CD4-positive, CD25-positive, alpha-beta regulatory T cell (primary cell): ENCODE measurements at regions not wholly inside any gene's neighbourhood (a gene's known extent, or its start where the extent isn't known, plus 50 kb on each side); places are given as distances from the start of the nearest gene placed in this dataset.
"Not testable (repeated sequence)": the region's sequence is repeated elsewhere in the genome, so short reads cannot be mapped to it uniquely, and the experiment has no call there.

Experiments
- ATAC-seq, 2 donors: fragments of 150-1000 bp; cut with Tn5 transposase; one replicate each; pipeline ENCODE4 v1.10.0; 2021; ENCODE audit warnings: low read depth in 2 of 2, moderate number of reproducible peaks in 2 of 2, moderate library complexity in 1 of 2
- DNase-seq, 3 donors: peaks; one replicate each; pipeline versions ENCODE4 v3.0.0 to v3.0.0-alpha.2; 2012 to 2022; ENCODE audit warnings: mixed read lengths in 1 of 3
- H3K27ac ChIP-seq: one replicate; pipeline ENCODE4 v1.7.0; 2013; ENCODE audit warnings: mild to moderate bottlenecking, low read length; ENCODE audit not compliant: insufficient read depth, poor library complexity, severe bottlenecking
- H3K27me3 ChIP-seq: one replicate; pipeline ENCODE4 v1.7.0; 2013; ENCODE audit warnings: low read length; ENCODE audit not compliant: control insufficient read depth, insufficient read depth
- H3K36me3 ChIP-seq: one replicate; pipeline ENCODE4 v1.7.0; 2013; ENCODE audit warnings: mild to moderate bottlenecking, low read length, moderate library complexity; ENCODE audit not compliant: control insufficient read depth, insufficient read depth
- H3K4me1 ChIP-seq: 2 replicates; pipeline ENCODE4 v1.7.0; 2013; ENCODE audit warnings: mild to moderate bottlenecking, low read length; ENCODE audit not compliant: insufficient read depth, control insufficient read depth, poor library complexity, severe bottlenecking
- H3K4me3 ChIP-seq: one replicate; pipeline ENCODE4 v1.7.0; 2013; ENCODE audit warnings: low read depth, mild to moderate bottlenecking, low read length, moderate library complexity
- H3K9me3 ChIP-seq, 2 experiments: 1 replicate in 1 of 2; 2 replicates in 1 of 2; pipeline ENCODE4 v1.7.0; 2013; ENCODE audit warnings: low read length in 2 of 2, mild to moderate bottlenecking in 1 of 2, moderate library complexity in 1 of 2; ENCODE audit not compliant: control insufficient read depth in 2 of 2
- H3K27ac Mint-ChIP-seq, 3 donors: one replicate each; pipeline ENCODE4 v1.8.0; 2020 to 2022; ENCODE audit warnings: mild to moderate bottlenecking in 3 of 3, mixed read lengths in 3 of 3, moderate library complexity in 2 of 3
- H3K27me3 Mint-ChIP-seq: one replicate; pipeline ENCODE4 v1.8.0; 2022; ENCODE audit warnings: mild to moderate bottlenecking, mixed read lengths
- H3K36me3 Mint-ChIP-seq: one replicate; pipeline ENCODE4 v1.8.0; 2020; ENCODE audit warnings: mixed read lengths
- H3K4me1 Mint-ChIP-seq, 4 donors: one replicate each; pipeline ENCODE4 v1.8.0; 2020 to 2022; ENCODE audit warnings: mixed read lengths in 4 of 4, mild to moderate bottlenecking in 1 of 4
- H3K4me3 Mint-ChIP-seq, 4 donors: one replicate each; pipeline ENCODE4 v1.8.0; 2020 to 2022; ENCODE audit warnings: mild to moderate bottlenecking in 4 of 4, mixed read lengths in 4 of 4, moderate library complexity in 3 of 4
- H3K9me3 Mint-ChIP-seq, 7 donors: one replicate each; pipeline ENCODE4 v1.8.0; 2020 to 2022; ENCODE audit warnings: mixed read lengths in 7 of 7, mild to moderate bottlenecking in 3 of 7, moderate library complexity in 2 of 7

- Mint-ChIP-seq H3K27me3 (no peaks in the 10 kb centered on the region), H3K27ac (no peak overlapping the region), H3K36me3 (no peaks in the 10 kb centered on the region), H3K4me3 (no peak overlapping the region), H3K4me1 (no peaks in the 10 kb centered on the region), H3K9me3 (peaks cover 0 to 8% (median 3%) of the 10 kb centered on the region in 7 donors)
- Histone ChIP-seq H3K27ac (no peak overlapping the region), H3K27me3 (no peaks in the 10 kb centered on the region), H3K4me1 (no peaks in the 10 kb centered on the region), H3K36me3 (no peaks in the 10 kb centered on the region), H3K9me3 (peaks cover 2 to 3% of the 10 kb centered on the region in 2 experiments), H3K4me3 (no peak overlapping the region)
- ATAC-seq (no peak), DNase-seq (no peak)
These were observed 175.6 kb downstream of the POLR1F start for GRCh38 chr7:19533266-19533665.

DNA sequence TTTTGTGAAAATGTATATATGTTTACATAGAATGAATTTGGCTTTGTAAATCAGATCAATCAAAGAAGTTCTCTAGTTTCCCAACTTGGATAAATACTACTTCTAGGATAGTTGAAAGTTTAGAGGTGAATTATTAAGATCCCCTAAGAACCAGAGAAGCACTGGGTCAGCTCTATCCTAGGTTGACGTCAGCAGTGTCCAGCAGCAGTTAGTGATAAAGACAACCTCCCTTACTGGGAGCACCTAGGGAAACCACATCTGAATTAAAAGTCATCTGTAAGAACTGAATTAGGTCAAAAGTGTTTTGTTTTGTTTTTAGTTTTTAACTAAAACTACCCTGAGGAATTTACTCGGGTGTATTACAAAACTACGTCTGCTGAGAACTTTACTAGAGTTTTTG, 178.0 kb downstream of the POLR1F start:
- H3K4me1 Mint-ChIP-seq, result no peaks in the 10 kb centered on the region
- no peaks in the 10 kb centered on the region for H3K4me1 ChIP-seq
- no peak overlapping the region for H3K27ac Mint-ChIP-seq
- H3K27me3 Mint-ChIP-seq, result no peaks in the 10 kb centered on the region
- DNase-seq (no peak), ATAC-seq (no peak)
- no peak overlapping the region for H3K4me3 Mint-ChIP-seq
- peaks cover 0 to 9% (median 3%) of the 10 kb centered on the region in 7 donors for H3K9me3 Mint-ChIP-seq
- H3K36me3 Mint-ChIP-seq, result no peaks in the 10 kb centered on the region
- no peak overlapping the region for H3K27ac ChIP-seq
- H3K4me3 ChIP-seq, result no peak overlapping the region
- no peaks in the 10 kb centered on the region for H3K27me3 ChIP-seq
- H3K36me3 ChIP-seq, result no peaks in the 10 kb centered on the region
- H3K9me3 ChIP-seq, result peaks cover 2 to 3% of the 10 kb centered on the region in 2 experiments

- Mint-ChIP-seq H3K27ac (no peak overlapping the region), H3K27me3 (no peaks in the 10 kb centered on the region), H3K4me3 (no peak overlapping the region), H3K4me1 (no peaks in the 10 kb centered on the region), H3K9me3 (peaks cover 0 to 9% (median 3%) of the 10 kb centered on the region in 7 donors), H3K36me3 (no peaks in the 10 kb centered on the region)
- no peaks in the 10 kb centered on the region for H3K27me3 ChIP-seq
- no peaks in the 10 kb centered on the region for H3K36me3 ChIP-seq
- H3K4me3 ChIP-seq, result no peak overlapping the region
- H3K4me1 ChIP-seq, result no peaks in the 10 kb centered on the region
- no peak for ATAC-seq
- no peak overlapping the region for H3K27ac ChIP-seq
- H3K9me3 ChIP-seq, result peaks cover 2 to 3% of the 10 kb centered on the region in 2 experiments
- no peak for DNase-seq
These were observed 178.6 kb downstream of the POLR1F start for GRCh38 chr7:19530261-19530660.

DNA sequence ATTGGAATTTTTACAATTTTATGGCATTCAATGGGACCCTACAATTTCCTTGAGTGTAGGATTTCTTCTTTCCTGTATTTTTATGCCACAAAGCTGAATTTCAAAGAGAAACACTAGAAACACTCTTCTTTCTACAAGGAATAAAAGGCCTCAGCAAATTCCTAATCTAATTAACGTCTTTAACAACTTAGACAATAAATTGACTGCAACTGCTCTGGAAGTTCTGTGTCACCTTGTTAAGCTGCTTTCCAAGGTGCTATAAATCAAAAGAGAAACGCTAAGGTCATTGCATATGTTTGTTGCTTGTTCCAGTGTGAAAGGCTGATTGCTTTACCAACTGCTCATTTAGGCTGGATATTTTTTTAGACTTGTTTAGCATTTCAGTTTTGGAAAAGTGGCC, 182.2 kb downstream of the POLR1F start:
- DNase-seq (no peak), ATAC-seq (no peak)
- Mint-ChIP-seq H3K27ac (no peak overlapping the region), H3K36me3 (no peaks in the 10 kb centered on the region), H3K27me3 (no peaks in the 10 kb centered on the region), H3K4me1 (no peaks in the 10 kb centered on the region), H3K9me3 (peaks cover 0 to 8% (median 1%) of the 10 kb centered on the region in 7 donors), H3K4me3 (no peak overlapping the region)
- Histone ChIP-seq H3K4me3 (no peak overlapping the region), H3K27me3 (no peaks in the 10 kb centered on the region), H3K9me3 (no peaks in the 10 kb centered on the region), H3K27ac (no peak overlapping the region), H3K36me3 (no peaks in the 10 kb centered on the region), H3K4me1 (no peaks in the 10 kb centered on the region)

- Mint-ChIP-seq H3K9me3 (peaks cover 0 to 9% (median 1%) of the 10 kb centered on the region in 7 donors), H3K4me3 (no peak overlapping the region), H3K27ac (no peak overlapping the region), H3K4me1 (no peaks in the 10 kb centered on the region), H3K36me3 (no peaks in the 10 kb centered on the region), H3K27me3 (no peaks in the 10 kb centered on the region)
- no peaks in the 10 kb centered on the region for H3K4me1 ChIP-seq
- H3K36me3 ChIP-seq, result no peaks in the 10 kb centered on the region
- no peaks in the 10 kb centered on the region for H3K9me3 ChIP-seq
- no peak overlapping the region for H3K4me3 ChIP-seq
- H3K27ac ChIP-seq, result no peak overlapping the region
- no peaks in the 10 kb centered on the region for H3K27me3 ChIP-seq
- DNase-seq, result no peak
- ATAC-seq, result no peak
These were observed 186.4 kb downstream of the POLR1F start for GRCh38 chr7:19522486-19522885.

- Histone ChIP-seq H3K36me3 (no peaks in the 10 kb centered on the region), H3K27ac (no peak overlapping the region), H3K4me3 (no peak overlapping the region), H3K27me3 (no peaks in the 10 kb centered on the region), H3K4me1 (no peaks in the 10 kb centered on the region), H3K9me3 (no peaks in the 10 kb centered on the region)
- H3K36me3 Mint-ChIP-seq, result no peaks in the 10 kb centered on the region
- no peak for ATAC-seq
- peak overlapping the region in 1 of 4 donors; percentile 51 for H3K4me3 Mint-ChIP-seq
- no peaks in the 10 kb centered on the region for H3K4me1 Mint-ChIP-seq
- H3K27me3 Mint-ChIP-seq, result no peaks in the 10 kb centered on the region
- H3K9me3 Mint-ChIP-seq, result peaks cover 0 to 15% (median 4%) of the 10 kb centered on the region in 7 donors
- peak overlapping the region in 1 of 3 donors; percentile 69 for H3K27ac Mint-ChIP-seq
- no peak for DNase-seq
These were observed 188.4 kb downstream of the POLR1F start for GRCh38 chr7:19520392-19520791.

DNA sequence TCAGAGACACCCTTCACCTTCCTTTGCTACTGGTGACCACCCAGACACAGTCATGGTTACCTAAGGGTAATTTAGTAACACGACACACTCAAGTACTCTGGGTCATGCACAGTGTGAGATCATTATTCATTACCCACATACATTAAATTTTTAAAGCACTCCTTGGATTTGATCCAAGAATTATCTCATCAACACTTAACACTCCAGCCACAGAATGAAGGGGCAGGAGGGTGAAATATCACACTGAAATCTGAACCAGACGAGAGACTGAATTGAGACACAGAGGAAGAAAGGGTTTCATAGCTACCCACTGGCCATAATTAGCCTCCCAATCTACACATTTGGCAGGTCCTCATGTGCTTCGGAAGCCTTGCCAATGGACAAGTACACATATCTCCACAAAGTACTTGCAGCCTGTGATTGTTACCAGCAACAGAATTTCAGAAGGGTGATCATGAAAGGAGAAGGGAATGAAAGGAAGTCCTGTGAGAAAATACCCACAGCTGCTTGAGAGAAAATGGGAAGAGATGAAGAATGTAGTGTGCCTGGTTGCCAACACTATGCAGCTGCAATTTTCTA, 189.3 kb downstream of the POLR1F start:
- H3K9me3 Mint-ChIP-seq, result peaks cover 0 to 15% (median 4%) of the 10 kb centered on the region in 7 donors

DNA sequence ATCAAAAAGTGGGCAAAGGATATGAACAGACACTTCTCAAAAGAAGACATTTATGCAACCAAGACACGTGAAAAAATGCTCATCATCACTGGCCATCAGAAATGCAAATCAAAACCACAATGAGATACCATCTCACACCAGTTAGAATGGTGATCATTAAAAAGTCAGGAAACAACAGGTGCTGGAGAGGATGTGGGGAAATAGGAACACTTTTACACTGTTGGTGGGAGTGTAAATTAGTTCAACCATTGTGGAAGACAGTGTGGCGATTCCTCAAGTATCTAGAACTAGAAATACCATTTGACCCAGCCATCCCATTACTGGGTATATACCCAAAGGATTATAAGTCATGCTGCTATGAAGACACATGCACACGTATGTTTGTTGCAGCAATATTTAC, 191.3 kb downstream of the POLR1F start:
- not testable (repeated sequence) for H3K27me3 ChIP-seq, H3K27ac ChIP-seq, DNase-seq, H3K4me3 Mint-ChIP-seq, H3K9me3 ChIP-seq, H3K36me3 ChIP-seq, H3K4me1 Mint-ChIP-seq, H3K27ac Mint-ChIP-seq, H3K4me1 ChIP-seq, H3K36me3 Mint-ChIP-seq, H3K27me3 Mint-ChIP-seq, H3K4me3 ChIP-seq, ATAC-seq
- H3K9me3 Mint-ChIP-seq, result peaks cover 0 to 15% (median 3%) of the 10 kb centered on the region in 7 donors

More for the DNA sequence above, 189.3 kb downstream of the POLR1F start:
- Mint-ChIP-seq H3K4me3 (no peak overlapping the region), H3K27ac (no peak overlapping the region), H3K36me3 (no peaks in the 10 kb centered on the region), H3K27me3 (no peaks in the 10 kb centered on the region), H3K4me1 (no peaks in the 10 kb centered on the region)
- H3K4me3 ChIP-seq, result no peak overlapping the region
- no peaks in the 10 kb centered on the region for H3K27me3 ChIP-seq
- H3K4me1 ChIP-seq, result no peaks in the 10 kb centered on the region
- DNase-seq (no peak), ATAC-seq (no peak)
- H3K36me3 ChIP-seq, result no peaks in the 10 kb centered on the region
- no peaks in the 10 kb centered on the region for H3K9me3 ChIP-seq
- no peak overlapping the region for H3K27ac ChIP-seq
